ENCODE measurements at regions not wholly inside any gene's neighbourhood (a gene's known extent, or its start where the extent isn't known, plus 50 kb on each side); places are given as distances from the start of the nearest gene placed in this dataset.

DNA sequence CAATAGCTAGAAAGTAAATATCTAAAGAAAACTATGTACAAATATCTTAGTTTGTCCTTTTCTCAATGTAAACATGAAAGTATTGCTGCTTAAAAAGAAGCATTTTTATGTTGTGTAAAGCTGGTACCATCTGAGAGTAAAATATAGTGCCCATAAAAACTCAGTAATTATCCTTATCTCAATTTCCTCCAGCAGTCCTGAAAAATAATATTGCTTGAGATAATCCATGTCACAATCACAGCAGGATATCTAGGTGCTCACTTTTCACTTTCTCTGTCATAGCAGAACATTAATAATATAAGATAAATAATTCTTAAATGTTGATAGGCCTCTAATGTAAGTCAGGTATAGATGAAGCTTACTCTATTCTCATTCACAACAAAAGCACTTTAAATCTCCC is 285.5 kb downstream of the ZBBX start:
- no peaks in the 10 kb centered on the region for H3K36me3 ChIP-seq (ENCODE audit: control insufficient read depth, insufficient read depth, low read length)

DNA sequence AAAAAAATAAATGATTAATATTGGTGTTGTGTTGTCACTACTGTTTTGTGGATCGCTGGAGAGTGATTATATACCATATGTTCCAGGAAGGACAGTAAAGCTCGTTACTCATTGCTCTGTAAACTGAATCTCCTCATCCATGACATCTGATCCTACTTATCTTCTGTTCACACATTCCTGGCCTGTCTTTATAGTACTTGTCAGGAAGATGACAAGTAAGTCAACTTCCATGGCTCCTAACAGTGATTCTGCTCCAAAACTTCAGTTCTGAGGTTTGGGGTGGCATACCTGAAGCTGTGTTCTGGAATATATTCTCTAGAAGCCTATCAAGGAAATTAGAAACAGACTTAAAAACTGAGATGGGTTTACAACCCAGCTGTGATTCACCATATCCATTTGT is 288.9 kb downstream of the ZBBX start:
- POLR2A ChIA-PET: no interaction called here
- H3K4me1 ChIP-seq (replicated peaks in 1 of 2; ENCODE audit: control insufficient read depth in 2 of 2, insufficient read depth in 2 of 2, low read length in 2 of 2): no peaks in the 10 kb centered on the region
- no peak overlapping the region for H3K4me2 ChIP-seq (ENCODE audit: insufficient read depth, low read length)
- no peaks in the 10 kb centered on the region for H3K9me1 ChIP-seq (ENCODE audit: control insufficient read depth, insufficient read depth, low read length)
- in situ Hi-C loops (cut with MboI) (no loop called here), intact Hi-C loops (cut with micrococcal nuclease) (no loop called here)
- DNase-seq (ENCODE audit: extremely low read depth in 1 of 4, low spot score in 3 of 4): no peak
- no TSS peak for BruUV-seq (replicated peaks)
- H3K4me3 ChIP-seq: no peak overlapping the region
- no peaks in the 10 kb centered on the region for H3K27me3 ChIP-seq (ENCODE audit: control insufficient read depth in 2 of 2, insufficient read depth in 2 of 2, low read length in 2 of 2)
- no peaks in the 10 kb centered on the region; the same call in 1 of the 2 replicates for H3K9me3 ChIP-seq (replicated peaks; ENCODE audit: control insufficient read depth, insufficient read depth, low read depth, low read length)
- no peak overlapping the region for H3K9ac ChIP-seq (ENCODE audit: insufficient read depth in 1 of 2, low read depth in 2 of 2, low read length in 2 of 2)
- H4K20me1 ChIP-seq (replicated peaks; ENCODE audit: control insufficient read depth, insufficient read depth, low read length): no peaks in the 10 kb centered on the region
- no peak for FAIRE-seq
- H3K27ac ChIP-seq (ENCODE audit: extremely low read depth, low read depth, low read length): no peak overlapping the region
- 0% methylated on average over 2 of the region's 2 CpGs for WGBS (ENCODE audit: insufficient coverage, low coverage, missing lambda C conversion rate)
- H2AFZ ChIP-seq (ENCODE audit: low read depth, low read length): no peak overlapping the region
- ATAC-seq: no peak
- CTCF ChIA-PET (ENCODE audit: low intra/inter-chr PET ratio): no interaction called here
- no peaks in the 10 kb centered on the region for H3K36me3 ChIP-seq (ENCODE audit: control insufficient read depth, insufficient read depth, low read length)
- H3K79me2 ChIP-seq (ENCODE audit: control insufficient read depth, insufficient read depth, low read length): no peaks in the 10 kb centered on the region
- TF ChIP-seq, protein P1, sequence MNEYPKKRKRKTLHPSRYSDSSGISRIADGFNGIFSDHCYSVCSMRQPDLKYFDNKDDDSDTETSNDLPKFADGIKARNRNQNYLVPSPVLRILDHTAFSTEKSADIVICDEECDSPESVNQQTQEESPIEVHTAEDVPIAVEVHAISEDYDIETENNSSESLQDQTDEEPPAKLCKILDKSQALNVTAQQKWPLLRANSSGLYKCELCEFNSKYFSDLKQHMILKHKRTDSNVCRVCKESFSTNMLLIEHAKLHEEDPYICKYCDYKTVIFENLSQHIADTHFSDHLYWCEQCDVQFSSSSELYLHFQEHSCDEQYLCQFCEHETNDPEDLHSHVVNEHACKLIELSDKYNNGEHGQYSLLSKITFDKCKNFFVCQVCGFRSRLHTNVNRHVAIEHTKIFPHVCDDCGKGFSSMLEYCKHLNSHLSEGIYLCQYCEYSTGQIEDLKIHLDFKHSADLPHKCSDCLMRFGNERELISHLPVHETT (CRISPR knock-in tag; conservative IDR thresholded peaks at IDR 0.05 in 1 of 2, IDR thresholded peaks at IDR 0.05 in 1 of 2): no peak
- TF ChIP-seq, protein P2, sequence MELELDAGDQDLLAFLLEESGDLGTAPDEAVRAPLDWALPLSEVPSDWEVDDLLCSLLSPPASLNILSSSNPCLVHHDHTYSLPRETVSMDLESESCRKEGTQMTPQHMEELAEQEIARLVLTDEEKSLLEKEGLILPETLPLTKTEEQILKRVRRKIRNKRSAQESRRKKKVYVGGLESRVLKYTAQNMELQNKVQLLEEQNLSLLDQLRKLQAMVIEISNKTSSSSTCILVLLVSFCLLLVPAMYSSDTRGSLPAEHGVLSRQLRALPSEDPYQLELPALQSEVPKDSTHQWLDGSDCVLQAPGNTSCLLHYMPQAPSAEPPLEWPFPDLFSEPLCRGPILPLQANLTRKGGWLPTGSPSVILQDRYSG (tag; conservative IDR thresholded peaks at IDR 0.05; ENCODE audit: low read depth): no peak
- TF ChIP-seq FOSL1 (tag; conservative IDR thresholded peaks at IDR 0.05) (no peak), MECOM (CRISPR knock-in tag; IDR thresholded peaks at IDR 0.05) (no peak), ZNF143 (CRISPR knock-in tag; IDR thresholded peaks at IDR 0.05) (no peak), BMI1 (IDR thresholded peaks at IDR 0.05; ENCODE audit: low read length) (no peak), KAT8 (IDR thresholded peaks at IDR 0.05; ENCODE audit: low read depth) (no peak), ZNF311 (CRISPR knock-in tag; IDR thresholded peaks at IDR 0.05) (no peak), HNRNPLL (IDR thresholded peaks at IDR 0.05; ENCODE audit: low read depth, low read length, poor library complexity, severe bottlenecking) (no peak), GATAD2B (IDR thresholded peaks at IDR 0.05; ENCODE audit: borderline replicate concordance) (no peak)
- TF ChIP-seq, protein P3, sequence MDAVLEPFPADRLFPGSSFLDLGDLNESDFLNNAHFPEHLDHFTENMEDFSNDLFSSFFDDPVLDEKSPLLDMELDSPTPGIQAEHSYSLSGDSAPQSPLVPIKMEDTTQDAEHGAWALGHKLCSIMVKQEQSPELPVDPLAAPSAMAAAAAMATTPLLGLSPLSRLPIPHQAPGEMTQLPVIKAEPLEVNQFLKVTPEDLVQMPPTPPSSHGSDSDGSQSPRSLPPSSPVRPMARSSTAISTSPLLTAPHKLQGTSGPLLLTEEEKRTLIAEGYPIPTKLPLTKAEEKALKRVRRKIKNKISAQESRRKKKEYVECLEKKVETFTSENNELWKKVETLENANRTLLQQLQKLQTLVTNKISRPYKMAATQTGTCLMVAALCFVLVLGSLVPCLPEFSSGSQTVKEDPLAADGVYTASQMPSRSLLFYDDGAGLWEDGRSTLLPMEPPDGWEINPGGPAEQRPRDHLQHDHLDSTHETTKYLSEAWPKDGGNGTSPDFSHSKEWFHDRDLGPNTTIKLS (IDR thresholded peaks at IDR 0.05; ENCODE audit: borderline replicate concordance, low read depth): no peak

More for the DNA sequence above, 285.5 kb downstream of the ZBBX start:
- no TSS peak for BruUV-seq (replicated peaks)
- Histone ChIP-seq H2AFZ (ENCODE audit: low read depth, low read length) (no peak overlapping the region), H3K9ac (ENCODE audit: insufficient read depth in 1 of 2, low read depth in 2 of 2, low read length in 2 of 2) (no peak overlapping the region), H3K9me3 (replicated peaks; ENCODE audit: control insufficient read depth, insufficient read depth, low read depth, low read length) (no peaks in the 10 kb centered on the region), H3K79me2 (ENCODE audit: control insufficient read depth, insufficient read depth, low read length) (no peaks in the 10 kb centered on the region), H3K9me1 (ENCODE audit: control insufficient read depth, insufficient read depth, low read length) (no peaks in the 10 kb centered on the region), H3K4me2 (ENCODE audit: insufficient read depth, low read length) (no peak overlapping the region), H3K4me1 (replicated peaks in 1 of 2; ENCODE audit: control insufficient read depth in 2 of 2, insufficient read depth in 2 of 2, low read length in 2 of 2) (no peaks in the 10 kb centered on the region), H4K20me1 (replicated peaks; ENCODE audit: control insufficient read depth, insufficient read depth, low read length) (no peaks in the 10 kb centered on the region), H3K27ac (ENCODE audit: extremely low read depth, low read depth, low read length) (no peak overlapping the region), H3K27me3 (ENCODE audit: control insufficient read depth in 2 of 2, insufficient read depth in 2 of 2, low read length in 2 of 2) (no peaks in the 10 kb centered on the region), H3K4me3 (no peak overlapping the region)
- DNase-seq (ENCODE audit: extremely low read depth in 1 of 4, low spot score in 3 of 4): no peak
- ChIA-PET POLR2A (no interaction called here), CTCF (ENCODE audit: low intra/inter-chr PET ratio) (no interaction called here)
- no peak for ATAC-seq
- intact Hi-C loops (cut with micrococcal nuclease) (no loop called here), in situ Hi-C loops (cut with MboI) (no loop called here)
- FAIRE-seq: no peak
- TF ChIP-seq ZC3H4 (CRISPR knock-in tag; IDR thresholded peaks at IDR 0.05; ENCODE audit: borderline replicate concordance) (no peak), CHD1 (IDR thresholded peaks at IDR 0.05; ENCODE audit: low read length) (no peak), ELF4 (CRISPR knock-in tag; IDR thresholded peaks at IDR 0.05) (no peak), CCNT2 (IDR thresholded peaks at IDR 0.05; ENCODE audit: borderline replicate concordance, extremely low read depth, insufficient read length, low read depth, low read length) (no peak)

Measured in K562 (cell line).